Mesendoderm (in vitro differentiated cells): ENCODE measurements at regions not wholly inside any gene's neighbourhood (a gene's known extent, or its start where the extent isn't known, plus 50 kb on each side); places are given as distances from the start of the nearest gene placed in this dataset.

Experiments used
- DNase-seq: peaks from one replicate; pipeline ENCODE4 v3.0.0; 2013
- H2AK5ac ChIP-seq: 2 replicates; pipeline ENCODE4 v1.6.1; 2013; ENCODE audit warnings: low read length, inconsistent platforms
- H2BK120ac ChIP-seq: 2 replicates; pipeline ENCODE4 v1.6.1; 2013; ENCODE audit warnings: low read depth, mild to moderate bottlenecking, low read length, moderate library complexity, mixed read lengths
- H2BK15ac ChIP-seq: replicated peaks from 2 replicates; pipeline ENCODE4 v1.6.1; 2013; ENCODE audit warnings: low read depth, mild to moderate bottlenecking, moderate library complexity
- H2BK5ac ChIP-seq: 2 replicates; pipeline ENCODE4 v1.6.1; 2013; ENCODE audit warnings: low read length, inconsistent platforms
- H3K18ac ChIP-seq: 2 replicates; pipeline ENCODE4 v1.6.1; 2013; ENCODE audit warnings: mild to moderate bottlenecking, low read length, mixed read lengths
- H3K23ac ChIP-seq: one replicate; pipeline ENCODE4 v1.6.1; 2013; ENCODE audit warnings: low read length
- H3K27ac ChIP-seq: 2 replicates; pipeline ENCODE4 v1.5.1; 2013; ENCODE audit warnings: low read depth, mild to moderate bottlenecking, inconsistent platforms, low read length, moderate library complexity
- H3K27me3 ChIP-seq: 2 replicates; pipeline ENCODE4 v1.6.1; 2013; ENCODE audit warnings: low read length, control low read depth, mild to moderate bottlenecking, inconsistent platforms; ENCODE audit not compliant: insufficient read depth, poor library complexity
- H3K36me3 ChIP-seq: 2 replicates; pipeline ENCODE4 v1.6.1; 2013; ENCODE audit warnings: low read length, inconsistent platforms; ENCODE audit not compliant: control insufficient read depth, insufficient read depth
- H3K4ac ChIP-seq: one replicate; pipeline ENCODE4 v1.6.1; 2013; ENCODE audit warnings: low read depth, mild to moderate bottlenecking, low read length, moderate library complexity
- H3K4me1 ChIP-seq: 2 replicates; pipeline ENCODE4 v1.6.1; 2013; ENCODE audit warnings: low read depth, low read length, inconsistent platforms; ENCODE audit not compliant: control insufficient read depth
- H3K4me2 ChIP-seq: 2 replicates; pipeline ENCODE4 v1.6.1; 2013; ENCODE audit warnings: low read length
- H3K4me3 ChIP-seq: 2 replicates; pipeline ENCODE4 v1.5.1; 2013; ENCODE audit warnings: mild to moderate bottlenecking, low read length
- H3K56ac ChIP-seq: one replicate; pipeline ENCODE4 v1.6.1; 2013; ENCODE audit warnings: low read length
- H3K79me1 ChIP-seq: 2 replicates; pipeline ENCODE4 v1.6.1; 2013; ENCODE audit warnings: low read length, inconsistent platforms
- H3K79me2 ChIP-seq: 2 replicates; pipeline ENCODE4 v1.6.1; 2013; ENCODE audit warnings: mild to moderate bottlenecking, low read length; ENCODE audit not compliant: control insufficient read depth, insufficient read depth
- H3K9ac ChIP-seq: 2 replicates; pipeline ENCODE4 v1.6.1; 2013; ENCODE audit warnings: low read length, inconsistent platforms
- H4K5ac ChIP-seq: one replicate; pipeline ENCODE4 v1.6.1; 2013; ENCODE audit warnings: low read length
- H4K8ac ChIP-seq: one replicate; pipeline ENCODE4 v1.6.1; 2013; ENCODE audit warnings: low read depth, mild to moderate bottlenecking, control low read depth, low read length, moderate library complexity
- WGBS: extraction: QIAGEN DNeasy Blood & Tissue Kit; methylation state at CpG from one replicate; pipeline ENCODE4 v1.1.7; 2013; ENCODE audit warnings: low lambda C conversion rate, missing lambda C conversion rate; ENCODE audit not compliant: insufficient coverage; ENCODE audit errors: extremely low coverage; 5-methylcytosine and 5-hydroxymethylcytosine counted together

DNA sequence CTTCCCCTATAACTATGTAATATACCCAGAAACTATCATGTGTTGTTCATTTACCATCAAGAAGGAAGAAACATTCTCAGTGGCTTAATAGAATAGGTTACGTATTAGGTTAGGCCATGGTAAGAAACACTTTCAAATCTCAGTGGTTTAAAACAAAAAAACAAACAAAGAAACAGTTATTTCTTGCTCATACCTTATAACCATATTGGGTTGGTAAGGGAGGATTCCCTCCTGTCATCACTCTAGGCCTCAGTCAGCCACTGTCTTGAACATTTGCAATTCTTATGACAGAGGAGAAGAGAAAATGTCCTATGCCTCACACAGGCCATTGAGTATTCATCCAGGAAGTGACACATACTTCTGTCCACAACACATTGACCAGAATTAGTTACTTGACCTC is 727.7 kb upstream of the NECTIN3 start:
- no CpG with 5 or more reads among the region's 1 CpG for WGBS
- no peaks in the 10 kb centered on the region for H3K4me1 ChIP-seq
- no peak overlapping the region for H4K5ac ChIP-seq
- H2BK15ac ChIP-seq, result no peak overlapping the region
- H2AK5ac ChIP-seq, result no peak overlapping the region
- H2BK5ac ChIP-seq, result no peak overlapping the region
- no peaks in the 10 kb centered on the region for H3K79me1 ChIP-seq
- no peaks in the 10 kb centered on the region for H3K36me3 ChIP-seq
- no peak overlapping the region for H3K4me2 ChIP-seq
- no peak overlapping the region for H3K56ac ChIP-seq
- no peaks in the 10 kb centered on the region for H3K79me2 ChIP-seq
- no peak for DNase-seq
- no peaks in the 10 kb centered on the region for H3K27me3 ChIP-seq
- H3K27ac ChIP-seq, result no peak overlapping the region
- no peak overlapping the region for H3K18ac ChIP-seq
- H3K9ac ChIP-seq, result no peak overlapping the region
- H4K8ac ChIP-seq, result no peak overlapping the region
- H3K4ac ChIP-seq, result no peak overlapping the region
- no peak overlapping the region for H2BK120ac ChIP-seq
- H3K23ac ChIP-seq, result no peak overlapping the region
- no peak overlapping the region for H3K4me3 ChIP-seq

DNA sequence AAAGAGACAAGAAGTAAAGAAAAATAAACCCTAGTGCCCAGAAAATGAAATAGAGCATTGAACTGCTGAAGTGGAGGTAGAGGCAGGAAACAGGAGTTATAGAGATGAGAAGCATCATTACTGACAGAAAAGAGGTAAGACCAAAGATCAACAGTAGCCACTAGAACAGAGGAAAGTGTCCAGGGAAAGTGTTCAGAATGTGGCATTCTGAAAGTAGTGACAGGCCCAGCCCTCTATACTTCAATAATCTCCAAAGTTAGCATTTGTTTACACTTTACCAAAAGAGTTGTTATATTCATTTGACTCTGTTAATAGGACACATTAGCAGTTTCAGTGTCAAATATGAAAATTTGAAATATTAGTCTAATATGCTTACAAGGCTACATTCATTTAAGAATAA is 727.1 kb upstream of the NECTIN3 start:
- H2AK5ac ChIP-seq, result no peak overlapping the region
- H3K56ac ChIP-seq, result no peak overlapping the region
- no peaks in the 10 kb centered on the region for H3K4me1 ChIP-seq
- no peaks in the 10 kb centered on the region for H3K79me1 ChIP-seq
- no peaks in the 10 kb centered on the region for H3K27me3 ChIP-seq
- H2BK15ac ChIP-seq, result no peak overlapping the region
- no peak overlapping the region for H3K9ac ChIP-seq
- H4K5ac ChIP-seq, result no peak overlapping the region
- H3K27ac ChIP-seq, result no peak overlapping the region
- H3K4ac ChIP-seq, result no peak overlapping the region
- DNase-seq, result no peak
- no peaks in the 10 kb centered on the region for H3K79me2 ChIP-seq
- no peak overlapping the region for H3K18ac ChIP-seq
- no peak overlapping the region for H3K4me2 ChIP-seq
- no peaks in the 10 kb centered on the region for H3K36me3 ChIP-seq
- H2BK5ac ChIP-seq, result no peak overlapping the region
- no peak overlapping the region for H2BK120ac ChIP-seq
- H4K8ac ChIP-seq, result no peak overlapping the region
- H3K23ac ChIP-seq, result no peak overlapping the region
- H3K4me3 ChIP-seq, result no peak overlapping the region

DNA sequence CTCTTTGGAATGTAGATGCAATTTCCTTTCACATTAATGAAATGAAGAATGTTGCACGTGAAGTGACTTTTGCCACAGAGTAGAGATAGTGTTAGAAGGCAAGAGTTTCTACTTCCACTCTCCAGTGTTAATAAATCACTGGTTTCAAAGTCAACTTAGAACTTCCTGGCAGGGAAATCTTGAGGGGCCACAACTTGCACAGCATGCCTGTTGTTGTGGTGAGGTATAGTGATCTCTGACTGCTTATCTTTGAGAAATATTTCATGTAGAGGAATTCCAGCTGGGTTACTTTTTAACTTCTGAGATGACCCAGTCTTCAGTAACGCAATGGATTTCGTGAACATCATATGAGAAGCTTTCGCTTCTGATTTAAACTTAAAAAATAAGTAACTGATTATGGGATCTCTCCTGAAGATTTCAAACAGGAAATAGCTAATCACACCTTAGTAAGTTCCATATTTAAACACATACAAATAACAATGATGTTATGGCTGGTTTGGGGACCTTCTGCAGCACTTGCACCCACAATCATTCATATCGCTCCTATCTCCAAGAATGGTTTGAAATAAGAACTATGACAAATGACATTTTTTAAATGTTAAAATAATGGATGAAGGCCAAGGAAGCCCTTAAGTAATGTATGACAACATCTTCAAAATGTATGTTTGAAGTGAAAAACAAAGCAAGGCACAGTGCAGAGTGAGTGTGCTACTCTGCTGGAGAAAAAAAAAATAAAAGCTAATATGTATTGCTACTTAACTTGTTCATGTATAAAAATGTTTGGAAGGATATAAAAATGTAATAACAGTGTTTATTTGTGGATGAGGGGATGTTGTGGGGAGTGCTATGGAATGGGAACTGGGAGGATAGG is 726.5 kb upstream of the NECTIN3 start:
- H3K4me1 ChIP-seq, result no peaks in the 10 kb centered on the region
- no peak overlapping the region for H3K27ac ChIP-seq
- H3K9ac ChIP-seq, result no peak overlapping the region
- H2AK5ac ChIP-seq, result no peak overlapping the region
- no peak for DNase-seq
- H3K4me2 ChIP-seq, result no peak overlapping the region
- no peaks in the 10 kb centered on the region for H3K27me3 ChIP-seq
- H3K56ac ChIP-seq, result no peak overlapping the region
- H3K79me2 ChIP-seq, result no peaks in the 10 kb centered on the region
- no peak overlapping the region for H3K4ac ChIP-seq
- H3K18ac ChIP-seq, result no peak overlapping the region
- H2BK120ac ChIP-seq, result no peak overlapping the region
- H4K8ac ChIP-seq, result no peak overlapping the region
- H3K79me1 ChIP-seq, result no peaks in the 10 kb centered on the region
- no peak overlapping the region for H3K4me3 ChIP-seq
- H3K36me3 ChIP-seq, result no peaks in the 10 kb centered on the region
- H3K23ac ChIP-seq, result no peak overlapping the region
- H4K5ac ChIP-seq, result no peak overlapping the region
- H2BK5ac ChIP-seq, result no peak overlapping the region
- H2BK15ac ChIP-seq, result no peak overlapping the region
- no CpG with 5 or more reads among the region's 5 CpGs for WGBS

DNA sequence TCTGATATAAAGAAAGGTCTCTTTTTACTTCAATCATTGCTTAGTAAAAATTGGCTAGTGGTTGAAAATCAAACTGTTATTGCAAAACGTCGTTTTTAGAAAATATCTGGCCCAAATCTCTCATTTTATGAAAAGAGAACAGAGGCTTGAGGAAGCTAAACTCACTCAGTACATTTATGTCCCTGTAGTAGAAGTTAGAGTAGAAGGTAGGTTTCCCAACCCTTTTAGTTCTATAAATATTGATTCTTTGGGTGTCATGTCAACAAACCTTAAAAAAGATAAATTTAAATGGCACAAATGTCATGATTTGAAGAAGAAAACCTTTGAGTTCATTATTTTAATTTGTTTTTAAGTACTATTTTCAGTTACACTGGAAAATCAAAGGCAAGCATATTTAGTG is 722.3 kb upstream of the NECTIN3 start:
- no peaks in the 10 kb centered on the region for H3K27me3 ChIP-seq
- no peak overlapping the region for H2BK5ac ChIP-seq
- no peak overlapping the region for H3K4me2 ChIP-seq
- H2BK15ac ChIP-seq, result no peak overlapping the region
- no peak overlapping the region for H3K56ac ChIP-seq
- no peak overlapping the region for H4K5ac ChIP-seq
- H3K23ac ChIP-seq, result no peak overlapping the region
- no peak overlapping the region for H3K27ac ChIP-seq
- H3K4me1 ChIP-seq, result no peaks in the 10 kb centered on the region
- no peak overlapping the region for H2BK120ac ChIP-seq
- no peak overlapping the region for H3K4me3 ChIP-seq
- DNase-seq, result no peak
- no CpG with 5 or more reads among the region's 2 CpGs for WGBS
- H3K18ac ChIP-seq, result no peak overlapping the region
- no peaks in the 10 kb centered on the region for H3K36me3 ChIP-seq
- H3K9ac ChIP-seq, result no peak overlapping the region
- no peaks in the 10 kb centered on the region for H3K79me1 ChIP-seq
- no peaks in the 10 kb centered on the region for H3K79me2 ChIP-seq
- no peak overlapping the region for H2AK5ac ChIP-seq
- H3K4ac ChIP-seq, result no peak overlapping the region
- no peak overlapping the region for H4K8ac ChIP-seq

DNA sequence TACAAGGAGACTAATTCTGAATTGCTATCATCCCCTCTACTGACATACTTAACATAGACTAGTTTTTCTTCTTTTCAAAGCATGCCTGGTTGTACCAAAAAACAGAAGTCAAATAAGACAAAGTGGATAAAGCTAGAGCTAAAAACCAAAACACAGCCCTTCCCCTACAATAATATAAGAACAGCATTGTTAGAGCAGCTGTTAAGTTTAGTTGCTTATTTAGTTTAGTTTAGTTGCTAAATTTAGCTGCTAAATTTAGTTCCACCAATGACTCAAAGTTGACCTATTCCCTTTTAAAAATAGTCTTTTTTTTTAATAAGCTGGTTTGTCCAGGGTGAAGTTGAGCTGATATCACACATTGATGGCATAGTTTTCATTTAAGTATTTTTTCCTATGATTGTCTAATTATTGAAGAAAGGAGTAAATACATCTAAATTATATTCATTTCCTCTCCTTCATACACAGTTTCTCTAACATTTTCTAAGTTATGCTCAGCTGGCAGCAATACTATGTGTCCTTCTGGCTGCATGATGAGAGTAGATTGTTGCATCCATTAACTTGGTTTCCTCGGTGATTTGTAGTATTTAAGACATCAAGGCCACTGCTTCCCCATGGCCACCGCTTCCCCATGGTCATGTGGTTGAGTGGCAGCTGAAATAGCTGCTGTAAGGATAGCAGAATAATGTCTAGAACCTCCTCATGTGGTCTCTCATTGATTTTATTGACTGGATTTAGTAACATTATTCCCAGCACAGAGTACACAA is 718.6 kb upstream of the NECTIN3 start:
- no CpG with 5 or more reads among the region's 2 CpGs for WGBS
- Histone ChIP-seq H2BK5ac (no peak overlapping the region), H2BK120ac (no peak overlapping the region), H2AK5ac (no peak overlapping the region), H3K9ac (no peak overlapping the region), H2BK15ac (no peak overlapping the region), H3K4me2 (no peak overlapping the region), H3K36me3 (no peaks in the 10 kb centered on the region), H4K8ac (no peak overlapping the region), H3K79me2 (no peaks in the 10 kb centered on the region), H3K4ac (no peak overlapping the region), H3K27ac (no peak overlapping the region), H3K23ac (no peak overlapping the region), H3K27me3 (no peaks in the 10 kb centered on the region), H4K5ac (no peak overlapping the region), H3K18ac (no peak overlapping the region), H3K79me1 (no peaks in the 10 kb centered on the region), H3K4me3 (no peak overlapping the region), H3K56ac (no peak overlapping the region), H3K4me1 (no peaks in the 10 kb centered on the region)
- no peak for DNase-seq
